HCT116 (cell line): ENCODE measurements at regions not wholly inside any gene's neighbourhood (a gene's known extent, or its start where the extent isn't known, plus 50 kb on each side); places are given as distances from the start of the nearest gene placed in this dataset.

Source experiments
- CTCF ChIP-seq, 3 experiments: fragments of 200-600 bp in 1 of 3; sonication (generic) in 1 of 3; IDR thresholded peaks in 2 of 3; conservative IDR thresholded peaks in 1 of 3; 2 replicates each; pipeline ENCODE4 v1.5.1; 2012 to 2017; ENCODE audit warnings: low read depth in 2 of 3, low read length in 2 of 3, antibody characterized with exemption in 1 of 3, borderline replicate concordance in 1 of 3, control low read depth in 1 of 3, mild to moderate bottlenecking in 1 of 3, mixed read lengths in 1 of 3, mixed run types in 1 of 3, moderate library complexity in 1 of 3; ENCODE audit not compliant: insufficient read depth in 1 of 3
- JUND ChIP-seq: IDR thresholded peaks from 2 replicates; pipeline ENCODE4 v1.6.1; 2012

GRCh38 chr3:177886501-177886900, 649.7 kb upstream of the KCNMB2 start:
- TF ChIP-seq CTCF (IDR thresholded peaks at IDR 0.05 in 2 of 3, conservative IDR thresholded peaks at IDR 0.05 in 1 of 3; ENCODE audit: borderline replicate concordance in 1 of 3, insufficient read depth in 1 of 3, low read depth in 2 of 3, low read length in 2 of 3) = no peak
- TF ChIP-seq JUND = no peak
